Naive B cell (primary cell): ENCODE measurements at regions not wholly inside any gene's neighbourhood (a gene's known extent, or its start where the extent isn't known, plus 50 kb on each side); places are given as distances from the start of the nearest gene placed in this dataset.

Experiments used
- ATAC-seq, 2 donors: fragments of 150-1000 bp; cut with Tn5 transposase; 2 replicates each; pipeline ENCODE4 v1.10.0; 2021; ENCODE audit warnings: low read depth in 2 of 2, mild to moderate bottlenecking in 2 of 2, moderate library complexity in 2 of 2
- DNase-seq: peaks from one replicate; pipeline ENCODE4 v3.0.0; 2022
- H3K27ac Mint-ChIP-seq, 6 donors: one replicate each; pipeline ENCODE4 v1.8.0; 2020 to 2022; ENCODE audit warnings: mild to moderate bottlenecking in 6 of 6, mixed read lengths in 6 of 6, moderate library complexity in 5 of 6, inconsistent platforms in 2 of 6
- H3K27me3 Mint-ChIP-seq, 3 donors: one replicate each; pipeline ENCODE4 v1.8.0; 2021 to 2022; ENCODE audit warnings: mixed read lengths in 3 of 3, mild to moderate bottlenecking in 1 of 3
- H3K36me3 Mint-ChIP-seq, 2 donors: one replicate each; pipeline ENCODE4 v1.8.0; 2020 to 2022; ENCODE audit warnings: mixed read lengths in 2 of 2, inconsistent platforms in 1 of 2, mild to moderate bottlenecking in 1 of 2
- H3K4me1 Mint-ChIP-seq, 3 donors: one replicate each; pipeline ENCODE4 v1.8.0; 2020 to 2022; ENCODE audit warnings: mixed read lengths in 3 of 3, inconsistent platforms in 1 of 3, mild to moderate bottlenecking in 1 of 3, moderate library complexity in 1 of 3
- H3K4me3 Mint-ChIP-seq, 8 donors: one replicate each; pipeline ENCODE4 v1.8.0; 2020 to 2022; ENCODE audit warnings: mild to moderate bottlenecking in 8 of 8, mixed read lengths in 8 of 8, moderate library complexity in 8 of 8, inconsistent platforms in 2 of 8
- H3K9me3 Mint-ChIP-seq, 7 donors: one replicate each; pipeline ENCODE4 v1.8.0; 2020 to 2022; ENCODE audit warnings: mixed read lengths in 7 of 7, mild to moderate bottlenecking in 5 of 7, inconsistent platforms in 2 of 7, moderate library complexity in 1 of 7

- peaks cover 14 to 24% (median 20%) of the 10 kb centered on the region in 3 donors for H3K27me3 Mint-ChIP-seq
- DNase-seq (no peak), ATAC-seq (no peak)
- H3K36me3 Mint-ChIP-seq, result no peaks in the 10 kb centered on the region
- H3K9me3 Mint-ChIP-seq, result no peaks in the 10 kb centered on the region
- no peaks in the 10 kb centered on the region for H3K4me1 Mint-ChIP-seq
- no peak overlapping the region for H3K4me3 Mint-ChIP-seq
- no peak overlapping the region for H3K27ac Mint-ChIP-seq
These were observed 158.1 kb downstream of the DDX1 start for GRCh38 chr2:15749460-15750432.

- no peak overlapping the region for H3K4me3 Mint-ChIP-seq
- ATAC-seq (no peak), DNase-seq (no peak)
- peaks cover 10 to 20% (median 17%) of the 10 kb centered on the region in 3 donors for H3K27me3 Mint-ChIP-seq
- H3K9me3 Mint-ChIP-seq, result peaks cover 0 to 4% (median 0%) of the 10 kb centered on the region in 7 donors
- no peaks in the 10 kb centered on the region for H3K36me3 Mint-ChIP-seq
- no peaks in the 10 kb centered on the region for H3K4me1 Mint-ChIP-seq
- H3K27ac Mint-ChIP-seq, result peak overlapping the region in 1 of 6 donors; percentile 22
These were observed 158.8 kb downstream of the DDX1 start for GRCh38 chr2:15750433-15750814.

- H3K4me1 Mint-ChIP-seq, result no peaks in the 10 kb centered on the region
- no peaks in the 10 kb centered on the region for H3K36me3 Mint-ChIP-seq
- DNase-seq (no peak), ATAC-seq (no peak)
- no peak overlapping the region for H3K4me3 Mint-ChIP-seq
- peaks cover 7 to 17% (median 12%) of the 10 kb centered on the region in 3 donors for H3K27me3 Mint-ChIP-seq
- H3K9me3 Mint-ChIP-seq, result peaks cover 0 to 4% (median 0%) of the 10 kb centered on the region in 7 donors
- H3K27ac Mint-ChIP-seq, result no peak overlapping the region
These were observed 159.2 kb downstream of the DDX1 start for GRCh38 chr2:15750822-15751329.

GRCh38 chr2:15751477-15751876 is 159.8 kb downstream of the DDX1 start:
- peaks cover 6 to 11% (median 6%) of the 10 kb centered on the region in 3 donors for H3K27me3 Mint-ChIP-seq
- ATAC-seq (no peak), DNase-seq (no peak)
- H3K9me3 Mint-ChIP-seq, result peaks cover 0 to 4% (median 0%) of the 10 kb centered on the region in 7 donors
- no peaks in the 10 kb centered on the region for H3K4me1 Mint-ChIP-seq
- no peak overlapping the region for H3K4me3 Mint-ChIP-seq
- no peaks in the 10 kb centered on the region for H3K36me3 Mint-ChIP-seq
- no peak overlapping the region for H3K27ac Mint-ChIP-seq

GRCh38 chr2:15752552-15753232 is 161.0 kb downstream of the DDX1 start:
- peaks cover 0 to 6% (median 0%) of the 10 kb centered on the region in 3 donors for H3K27me3 Mint-ChIP-seq

GRCh38 chr2:15753233-15753798 is 161.6 kb downstream of the DDX1 start:
- Mint-ChIP-seq H3K27me3 (peaks cover 0 to 7% (median 0%) of the 10 kb centered on the region in 3 donors), H3K4me1 (no peaks in the 10 kb centered on the region), H3K36me3 (no peaks in the 10 kb centered on the region), H3K4me3 (no peak overlapping the region), H3K27ac (no peak overlapping the region), H3K9me3 (peaks cover 0 to 7% (median 4%) of the 10 kb centered on the region in 7 donors)
- ATAC-seq (no peak), DNase-seq (no peak)

More at GRCh38 chr2:15752552-15753232, 161.0 kb downstream of the DDX1 start:
- H3K4me3 Mint-ChIP-seq, result no peak overlapping the region
- H3K36me3 Mint-ChIP-seq, result no peaks in the 10 kb centered on the region
- H3K4me1 Mint-ChIP-seq, result no peaks in the 10 kb centered on the region
- peaks cover 0 to 6% (median 2%) of the 10 kb centered on the region in 7 donors for H3K9me3 Mint-ChIP-seq
- no peak for ATAC-seq
- no peak overlapping the region for H3K27ac Mint-ChIP-seq
- no peak for DNase-seq

- Mint-ChIP-seq H3K27me3 (peaks cover 0 to 13% (median 0%) of the 10 kb centered on the region in 3 donors), H3K27ac (no peak overlapping the region), H3K4me1 (no peaks in the 10 kb centered on the region), H3K9me3 (peaks cover 0 to 7% (median 4%) of the 10 kb centered on the region in 7 donors), H3K36me3 (no peaks in the 10 kb centered on the region), H3K4me3 (no peak overlapping the region)
- DNase-seq (no peak), ATAC-seq (no peak)
These were observed 162.4 kb downstream of the DDX1 start for GRCh38 chr2:15753811-15754702.

- DNase-seq, result no peak
- no peak overlapping the region for H3K4me3 Mint-ChIP-seq
- no peak overlapping the region for H3K27ac Mint-ChIP-seq
- H3K36me3 Mint-ChIP-seq, result no peaks in the 10 kb centered on the region
- ATAC-seq, result no peak
- peaks cover 0 to 7% (median 4%) of the 10 kb centered on the region in 7 donors for H3K9me3 Mint-ChIP-seq
- H3K27me3 Mint-ChIP-seq, result peaks cover 0 to 13% (median 0%) of the 10 kb centered on the region in 3 donors
- H3K4me1 Mint-ChIP-seq, result no peaks in the 10 kb centered on the region
These were observed 163.0 kb downstream of the DDX1 start for GRCh38 chr2:15754703-15755099.

- H3K27ac Mint-ChIP-seq, result no peak overlapping the region
- ATAC-seq (no peak), DNase-seq (no peak)
- peaks cover 0 to 7% (median 4%) of the 10 kb centered on the region in 7 donors for H3K9me3 Mint-ChIP-seq
- H3K4me3 Mint-ChIP-seq, result no peak overlapping the region
- H3K36me3 Mint-ChIP-seq, result no peaks in the 10 kb centered on the region
- peaks cover 0 to 13% (median 0%) of the 10 kb centered on the region in 3 donors for H3K27me3 Mint-ChIP-seq
- H3K4me1 Mint-ChIP-seq, result no peaks in the 10 kb centered on the region
These were observed 163.9 kb downstream of the DDX1 start for GRCh38 chr2:15755528-15755927.

GRCh38 chr2:15756011-15756550 is 164.4 kb downstream of the DDX1 start:
- Mint-ChIP-seq H3K4me3 (no peak overlapping the region), H3K27me3 (peaks cover 0 to 13% (median 4%) of the 10 kb centered on the region in 3 donors), H3K27ac (no peak overlapping the region), H3K36me3 (no peaks in the 10 kb centered on the region), H3K9me3 (peaks cover 2 to 7% (median 4%) of the 10 kb centered on the region in 7 donors), H3K4me1 (no peaks in the 10 kb centered on the region)
- ATAC-seq (no peak), DNase-seq (no peak)

GRCh38 chr2:15756882-15757819 is 165.5 kb downstream of the DDX1 start:
- H3K4me1 Mint-ChIP-seq, result no peaks in the 10 kb centered on the region
- peaks cover 2 to 13% (median 8%) of the 10 kb centered on the region in 3 donors for H3K27me3 Mint-ChIP-seq
- no peak for ATAC-seq
- H3K36me3 Mint-ChIP-seq, result no peaks in the 10 kb centered on the region
- H3K9me3 Mint-ChIP-seq, result peaks cover 2 to 7% (median 4%) of the 10 kb centered on the region in 7 donors
- no peak overlapping the region for H3K27ac Mint-ChIP-seq
- DNase-seq, result no peak
- H3K4me3 Mint-ChIP-seq, result no peak overlapping the region
